ENCODE measurements at regions not wholly inside any gene's neighbourhood (a gene's known extent, or its start where the extent isn't known, plus 50 kb on each side); places are given as distances from the start of the nearest gene placed in this dataset.
A peak's percentile ranks its signal among the peaks of the same experiment; 100 is the strongest.

DNA sequence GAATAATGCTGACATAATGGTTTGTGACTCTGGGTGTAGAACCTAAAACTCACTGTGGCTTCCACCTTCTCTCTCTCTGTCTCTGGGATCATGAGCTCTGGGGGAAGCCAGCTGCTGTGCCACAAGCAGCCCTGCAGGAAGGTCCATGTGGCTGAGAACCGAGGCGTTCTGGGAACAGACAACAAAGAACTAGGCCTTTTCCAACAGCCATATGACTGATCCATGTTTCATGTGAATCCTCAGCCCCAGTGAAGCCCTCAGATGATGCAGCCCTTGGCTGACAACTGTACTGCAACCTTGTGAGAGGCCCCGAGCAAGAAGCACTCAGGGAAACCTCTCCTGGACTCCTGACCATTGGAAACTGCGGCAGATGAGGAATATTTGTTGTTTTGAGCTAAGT lies 56.6 kb downstream of the HLA-G start:
- DNase-seq, result no peak

DNA sequence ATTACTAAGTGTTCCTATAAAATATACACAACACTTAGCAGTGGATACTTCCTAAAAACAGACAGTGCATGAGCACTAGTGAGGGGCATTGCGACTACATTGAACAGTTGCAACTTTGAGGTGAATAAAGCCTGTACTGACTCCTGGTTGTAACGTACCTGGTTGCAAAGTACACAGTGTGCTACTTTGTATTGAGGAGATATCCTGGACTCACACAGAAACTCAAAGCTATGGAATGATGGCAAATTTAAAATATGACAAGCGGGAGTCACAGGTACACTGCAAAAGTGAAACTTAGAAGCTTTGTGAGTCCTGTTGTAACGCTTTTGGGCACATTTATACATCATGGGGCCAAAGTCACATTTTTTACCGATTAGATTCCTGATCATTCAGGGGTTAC lies 55.6 kb upstream of the HLA-A start:
- DNase-seq, result no peak

DNA sequence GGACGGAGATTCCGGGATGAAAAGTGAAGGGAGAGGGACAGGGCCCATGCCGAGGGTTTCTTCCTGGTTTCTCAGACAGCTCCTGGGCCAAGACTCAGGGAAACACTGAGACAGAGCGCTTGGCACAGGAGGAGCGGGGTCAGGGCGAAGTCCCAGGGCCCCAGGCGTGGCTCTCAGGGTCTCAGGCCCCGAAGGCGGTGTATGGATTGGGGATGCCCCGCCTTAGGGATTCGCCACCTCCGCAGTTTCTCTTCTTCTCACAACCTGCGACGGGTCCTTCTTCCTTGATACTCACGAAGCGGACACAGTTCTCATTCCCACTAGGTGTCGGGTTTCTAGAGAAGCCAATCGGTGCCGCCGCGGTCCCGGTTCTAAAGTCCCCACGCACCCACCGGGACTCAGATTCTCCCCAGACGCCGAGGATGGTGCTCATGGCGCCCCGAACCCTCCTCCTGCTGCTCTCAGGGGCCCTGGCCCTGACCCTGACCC lies 55.0 kb upstream of the HLA-A start:
- DNase-seq, result peak; percentile 30

DNA sequence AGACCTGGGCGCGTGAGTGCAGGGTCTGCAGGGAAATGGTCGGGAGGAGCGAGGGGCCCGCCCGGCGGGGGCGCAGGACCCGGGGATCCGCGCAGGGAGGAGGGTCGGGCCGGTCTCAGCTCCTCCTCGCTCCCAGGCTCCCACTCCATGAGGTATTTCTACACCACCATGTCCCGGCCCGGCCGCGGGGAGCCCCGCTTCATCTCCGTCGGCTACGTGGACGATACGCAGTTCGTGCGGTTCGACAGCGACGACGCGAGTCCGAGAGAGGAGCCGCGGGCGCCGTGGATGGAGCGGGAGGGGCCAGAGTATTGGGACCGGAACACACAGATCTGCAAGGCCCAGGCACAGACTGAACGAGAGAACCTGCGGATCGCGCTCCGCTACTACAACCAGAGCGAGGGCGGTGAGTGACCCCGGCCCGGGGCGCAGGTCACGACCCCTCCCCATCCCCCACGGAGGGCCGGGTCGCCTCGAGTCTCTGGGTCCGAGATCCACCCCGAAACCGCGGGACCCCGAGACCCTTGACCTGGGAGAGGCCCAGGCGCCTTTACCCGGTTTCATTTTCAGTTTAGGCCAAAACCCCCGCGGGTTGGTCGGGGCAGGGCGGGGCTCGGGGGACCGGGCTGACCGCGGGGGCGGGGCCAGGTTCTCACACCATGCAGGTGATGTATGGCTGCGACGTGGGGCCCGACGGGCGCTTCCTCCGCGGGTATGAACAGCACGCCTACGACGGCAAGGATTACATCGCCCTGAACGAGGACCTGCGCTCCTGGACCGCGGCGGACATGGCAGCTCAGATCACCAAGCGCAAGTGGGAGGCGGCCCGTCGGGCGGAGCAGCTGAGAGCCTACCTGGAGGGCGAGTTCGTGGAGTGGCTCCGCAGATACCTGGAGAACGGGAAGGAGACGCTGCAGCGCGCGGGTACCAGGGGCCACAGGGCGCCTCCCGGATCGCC lies 54.2 kb upstream of the HLA-A start:
- DNase-seq, result peak; percentile 78
